Mucosa of descending colon (tissue), 3 donors: ENCODE measurements at regions not wholly inside any gene's neighbourhood (a gene's known extent, or its start where the extent isn't known, plus 50 kb on each side); places are given as distances from the start of the nearest gene placed in this dataset.

Experiments
- ATAC-seq: fragments of 200-7000 bp; cut with Tn5 transposase; one replicate; pipeline ENCODE4 v1.9.1; 2020; ENCODE audit warnings: mild to moderate bottlenecking, moderate library complexity
- DNase-seq, 3 donors: peaks; one replicate each; pipeline ENCODE4 v3.0.0-alpha.2; 2020
- H3K36me3 ChIP-seq: fragments of 200-600 bp; one replicate; pipeline ENCODE4 v1.8.0; 2021; ENCODE audit warnings: low read depth, mild to moderate bottlenecking
- H3K4me1 ChIP-seq: fragments of 200-600 bp; one replicate; pipeline ENCODE4 v1.8.0; 2021; ENCODE audit warnings: low read depth, mild to moderate bottlenecking
- H3K4me3 ChIP-seq: fragments of 200-600 bp; one replicate; pipeline ENCODE4 v1.8.0; 2021; ENCODE audit warnings: mild to moderate bottlenecking
- H3K9me3 ChIP-seq: fragments of 200-600 bp; one replicate; pipeline ENCODE4 v1.8.0; 2021; ENCODE audit warnings: mild to moderate bottlenecking
- intact Hi-C, 2 donors: fragments of 100-400 bp; cut with DNase I in 1 of 2; cut with micrococcal nuclease in 1 of 2; formaldehyde crosslinking; loops; one replicate each; pipeline versions ENCODE4 v1.11.0 to v1.11.1; 2022; cut with DNase I, micrococcal nuclease
- TF ChIP-seq, protein P1 (sequence below): fragments of 200-600 bp; IDR thresholded peaks from one replicate; pipeline ENCODE4 v1.8.0; 2022; ENCODE audit warnings: antibody characterized with exemption, mild to moderate bottlenecking
- donor health status: DM: no; HTN: no; CAD: no; lungs with moderate emphysema.
- donor health status: DM: no; HTN: no; CAD: no.
- donor health status: DM: no; HTN: yes; CAD: no.

DNA sequence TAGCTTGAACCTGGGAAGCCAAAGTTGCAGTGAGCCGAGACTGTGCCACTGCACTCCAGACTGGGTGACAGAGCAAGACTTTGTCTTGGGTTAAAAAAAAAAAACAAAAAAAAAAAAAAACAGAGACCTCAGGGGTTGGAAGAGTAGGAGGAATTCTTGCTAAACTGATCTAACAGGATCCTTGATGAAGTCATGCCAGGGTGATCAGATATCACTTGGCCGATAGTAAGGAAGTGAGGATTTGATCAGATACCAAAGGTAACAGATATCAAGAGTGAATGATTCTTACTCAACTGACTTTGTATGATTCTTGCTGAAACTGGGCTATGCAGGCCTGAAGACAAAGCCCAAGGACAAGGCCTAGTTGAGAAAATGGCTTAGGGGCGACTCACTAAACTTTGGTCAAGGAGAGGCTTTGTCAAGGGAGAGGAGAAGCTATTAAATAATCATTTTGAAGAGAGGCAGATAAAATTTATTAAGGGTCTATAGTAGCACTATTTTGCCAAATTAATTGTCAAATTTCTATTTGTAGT is 624.7 kb downstream of the UTRN start:
- Histone ChIP-seq H3K4me1 (no peaks in the 10 kb centered on the region), H3K9me3 (no peaks in the 10 kb centered on the region), H3K36me3 (no peaks in the 10 kb centered on the region), H3K4me3 (no peak overlapping the region)
- ATAC-seq (no peak), DNase-seq (no peak)
- intact Hi-C loops, result no loop called here
- TF ChIP-seq, protein P1, sequence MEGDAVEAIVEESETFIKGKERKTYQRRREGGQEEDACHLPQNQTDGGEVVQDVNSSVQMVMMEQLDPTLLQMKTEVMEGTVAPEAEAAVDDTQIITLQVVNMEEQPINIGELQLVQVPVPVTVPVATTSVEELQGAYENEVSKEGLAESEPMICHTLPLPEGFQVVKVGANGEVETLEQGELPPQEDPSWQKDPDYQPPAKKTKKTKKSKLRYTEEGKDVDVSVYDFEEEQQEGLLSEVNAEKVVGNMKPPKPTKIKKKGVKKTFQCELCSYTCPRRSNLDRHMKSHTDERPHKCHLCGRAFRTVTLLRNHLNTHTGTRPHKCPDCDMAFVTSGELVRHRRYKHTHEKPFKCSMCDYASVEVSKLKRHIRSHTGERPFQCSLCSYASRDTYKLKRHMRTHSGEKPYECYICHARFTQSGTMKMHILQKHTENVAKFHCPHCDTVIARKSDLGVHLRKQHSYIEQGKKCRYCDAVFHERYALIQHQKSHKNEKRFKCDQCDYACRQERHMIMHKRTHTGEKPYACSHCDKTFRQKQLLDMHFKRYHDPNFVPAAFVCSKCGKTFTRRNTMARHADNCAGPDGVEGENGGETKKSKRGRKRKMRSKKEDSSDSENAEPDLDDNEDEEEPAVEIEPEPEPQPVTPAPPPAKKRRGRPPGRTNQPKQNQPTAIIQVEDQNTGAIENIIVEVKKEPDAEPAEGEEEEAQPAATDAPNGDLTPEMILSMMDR, result no peak

GRCh38 chr6:144911322-144911721 is 626.2 kb downstream of the UTRN start:
- Histone ChIP-seq H3K4me1 (no peaks in the 10 kb centered on the region), H3K36me3 (no peaks in the 10 kb centered on the region), H3K9me3 (no peaks in the 10 kb centered on the region), H3K4me3 (no peak overlapping the region)
- TF ChIP-seq, protein P1, result no peak
- ATAC-seq, result no peak
- no peak for DNase-seq
- intact Hi-C loops, result no loop called here

DNA sequence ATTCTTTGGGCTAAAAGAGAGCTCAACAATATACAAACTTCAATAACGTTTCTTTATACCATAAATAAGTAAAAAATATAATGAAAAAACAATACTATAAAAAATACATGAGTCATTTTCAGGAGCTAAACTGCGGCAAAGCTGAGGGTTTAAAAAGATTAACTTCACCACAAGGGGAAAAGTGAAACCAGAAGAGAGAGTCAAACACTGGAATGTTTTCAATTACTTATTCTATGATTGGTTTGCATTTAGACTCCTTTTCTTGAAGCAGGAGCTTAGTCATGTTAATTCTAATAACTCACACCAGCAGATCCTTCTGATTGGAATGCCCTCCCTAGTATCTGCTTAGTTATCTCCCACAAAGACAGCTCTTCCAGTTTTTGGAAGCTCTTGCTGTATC is 627.3 kb downstream of the UTRN start:
- no peaks in the 10 kb centered on the region for H3K4me1 ChIP-seq
- H3K36me3 ChIP-seq, result no peaks in the 10 kb centered on the region
- TF ChIP-seq, protein P1, result no peak
- DNase-seq, result no peak
- H3K4me3 ChIP-seq, result no peak overlapping the region
- H3K9me3 ChIP-seq, result no peaks in the 10 kb centered on the region
- no peak for ATAC-seq
- intact Hi-C loops, result no loop called here

DNA sequence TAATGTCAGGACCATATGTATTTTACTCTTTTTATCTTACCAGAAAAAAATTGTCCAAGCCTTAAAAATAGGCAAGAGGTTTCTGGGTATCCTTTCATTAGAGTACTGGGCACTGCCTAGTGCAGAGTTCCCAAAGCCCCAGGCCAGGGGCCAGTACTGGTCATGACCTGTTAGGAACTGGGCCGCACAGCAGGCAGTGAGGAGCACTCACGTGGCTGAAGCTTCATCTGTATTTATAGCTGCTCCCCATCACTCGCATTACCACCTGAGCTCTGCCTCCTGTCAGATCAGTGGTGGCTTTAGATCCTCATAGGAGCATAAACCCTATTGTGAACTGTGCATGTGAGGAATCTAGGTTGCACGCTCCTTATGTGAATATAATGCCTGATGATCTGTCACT is 632.9 kb downstream of the UTRN start:
- H3K4me1 ChIP-seq, result no peaks in the 10 kb centered on the region
- H3K4me3 ChIP-seq, result no peak overlapping the region
- no peak for ATAC-seq
- intact Hi-C loops, result no loop called here
- DNase-seq, result no peak
- no peaks in the 10 kb centered on the region for H3K9me3 ChIP-seq
- no peaks in the 10 kb centered on the region for H3K36me3 ChIP-seq
- TF ChIP-seq, protein P1, result no peak

DNA sequence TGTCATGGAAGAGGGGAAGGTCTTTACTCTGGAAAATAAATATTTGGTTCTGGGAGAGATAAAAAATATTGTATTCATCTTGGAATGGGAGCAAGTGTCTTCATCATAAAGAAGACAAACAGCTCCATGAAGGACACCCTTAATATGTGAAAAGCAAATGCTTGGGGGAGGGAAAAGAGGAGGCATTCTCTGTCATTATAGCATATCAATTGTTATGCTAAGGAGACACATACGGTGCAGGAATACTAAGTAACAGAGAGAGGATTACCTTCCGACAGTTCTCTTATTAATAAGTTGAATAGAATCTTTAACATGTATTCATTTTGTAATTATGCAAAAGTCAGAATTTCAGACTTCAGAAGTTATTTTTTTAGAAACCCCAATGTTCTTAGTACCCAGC is 634.4 kb downstream of the UTRN start:
- Histone ChIP-seq H3K4me3 (no peak overlapping the region), H3K9me3 (no peaks in the 10 kb centered on the region), H3K4me1 (no peaks in the 10 kb centered on the region), H3K36me3 (no peaks in the 10 kb centered on the region)
- ATAC-seq (no peak), DNase-seq (no peak)
- TF ChIP-seq, protein P1, result no peak
- intact Hi-C loops, result no loop called here

- ATAC-seq, result no peak
Observed at GRCh38 chr6:144920391-144920961, 635.3 kb downstream of the UTRN start.

More at GRCh38 chr6:144920391-144920961, 635.3 kb downstream of the UTRN start:
- no peak overlapping the region for H3K4me3 ChIP-seq
- H3K4me1 ChIP-seq, result no peaks in the 10 kb centered on the region
- H3K9me3 ChIP-seq, result no peaks in the 10 kb centered on the region
- TF ChIP-seq, protein P1, result no peak
- H3K36me3 ChIP-seq, result no peaks in the 10 kb centered on the region
- DNase-seq, result no peak
- intact Hi-C loops, result no loop called here
